Inflammatory macrophage treated with lipopolysaccharide for 4 hours (primary cell): ENCODE measurements at regions not wholly inside any gene's neighbourhood (a gene's known extent, or its start where the extent isn't known, plus 50 kb on each side); places are given as distances from the start of the nearest gene placed in this dataset.

Experiments
- DNase-seq: peaks from one replicate; pipeline ENCODE4 v3.0.0-alpha.2; 2020

DNA sequence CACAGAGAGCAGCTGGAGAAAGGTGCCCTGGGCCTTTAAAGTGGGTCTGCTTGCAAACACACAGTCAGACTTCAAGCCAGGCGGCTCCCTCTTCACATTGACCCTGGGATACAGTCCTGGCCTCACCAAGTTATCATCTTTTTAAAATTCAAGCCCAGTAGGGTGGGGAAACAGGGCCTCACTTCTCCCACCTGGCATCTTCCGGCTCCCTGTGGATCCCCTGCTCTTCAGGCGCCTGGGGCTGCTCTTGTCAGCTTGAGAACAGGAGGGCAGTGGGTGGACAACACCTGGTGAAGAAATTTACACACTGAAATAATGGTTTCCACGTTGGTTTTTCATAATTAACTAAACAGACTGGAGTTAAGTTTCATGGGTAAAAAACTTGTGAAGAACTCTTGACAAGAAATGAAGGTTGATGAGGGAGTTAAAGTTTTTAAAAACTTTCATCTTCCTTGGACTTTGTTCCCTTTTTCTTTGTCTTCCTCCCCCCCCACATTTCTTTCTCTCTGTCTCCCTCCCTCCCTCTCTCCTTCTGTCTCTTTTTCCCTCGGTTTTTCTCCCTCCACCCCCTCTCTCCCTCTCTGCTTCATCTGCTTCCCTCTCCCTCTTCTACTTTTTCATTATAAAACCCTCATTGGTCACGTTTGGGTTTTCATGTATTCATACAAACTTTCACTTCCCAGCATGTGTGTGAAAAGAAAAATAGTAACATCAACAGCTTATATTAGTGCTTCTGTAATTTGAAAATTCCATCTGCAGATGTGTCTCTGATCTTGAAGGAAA is 219.6 kb downstream of the DMRT2 start:
- no peak for DNase-seq

DNA sequence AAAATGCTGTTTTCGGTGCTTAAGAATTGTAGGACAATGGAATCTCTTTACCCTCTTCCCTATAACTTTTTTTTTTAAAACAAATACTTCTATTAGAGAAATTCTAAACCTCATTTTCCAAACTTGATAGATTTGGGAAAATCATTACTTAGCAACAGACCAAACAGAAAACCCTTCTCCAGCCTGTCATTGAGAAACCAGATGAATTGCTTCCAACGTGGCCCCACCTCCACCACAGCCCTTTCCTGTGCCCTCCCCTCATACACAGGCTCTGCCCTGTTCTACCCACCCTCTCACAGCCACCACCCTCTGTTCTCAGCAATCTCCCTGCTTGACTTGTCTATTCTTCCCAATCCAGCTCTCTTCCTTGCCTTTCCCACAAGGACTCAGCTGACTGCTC is 221.2 kb downstream of the DMRT2 start:
- no peak for DNase-seq

DNA sequence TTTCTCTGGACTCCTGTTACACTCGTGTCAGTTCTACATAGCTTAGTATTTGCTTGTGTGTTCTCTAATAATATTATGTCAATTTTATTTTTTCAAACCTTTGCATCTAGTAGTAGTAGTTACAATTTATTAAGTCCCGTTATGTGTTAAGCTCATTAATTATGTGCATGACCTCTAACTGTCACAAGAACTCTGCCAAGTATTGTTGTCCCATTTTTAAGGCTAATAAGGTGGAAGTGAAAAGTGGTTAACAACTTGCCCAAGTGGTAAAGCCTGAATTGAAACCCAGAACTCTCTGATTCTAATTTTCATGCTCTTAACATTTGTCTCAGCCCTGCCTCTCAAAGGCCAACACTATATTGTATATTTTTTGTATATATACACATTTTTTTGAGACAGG is 221.6 kb downstream of the DMRT2 start:
- no peak for DNase-seq

DNA sequence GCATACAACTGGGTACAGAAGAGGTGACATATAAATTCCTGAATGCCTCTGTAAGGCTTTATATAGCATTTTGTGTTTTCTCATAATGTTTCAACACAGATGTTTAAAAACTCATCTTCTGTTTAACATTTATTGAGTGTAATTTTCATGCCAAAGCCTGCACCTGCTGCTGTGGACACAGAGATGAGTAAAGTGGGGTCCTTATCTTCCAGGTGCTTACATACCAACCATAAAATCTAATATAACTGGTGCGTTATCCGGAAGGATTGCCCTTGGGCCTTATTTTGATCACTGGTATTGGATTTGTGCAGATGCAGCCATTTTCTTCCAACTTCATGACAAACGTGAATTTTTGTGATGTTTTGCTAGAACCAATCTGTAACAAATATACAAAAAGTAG is 222.3 kb downstream of the DMRT2 start:
- DNase-seq = no peak

GRCh38 chr9:1273859-1274258 is 223.7 kb downstream of the DMRT2 start:
- no peak for DNase-seq

DNA sequence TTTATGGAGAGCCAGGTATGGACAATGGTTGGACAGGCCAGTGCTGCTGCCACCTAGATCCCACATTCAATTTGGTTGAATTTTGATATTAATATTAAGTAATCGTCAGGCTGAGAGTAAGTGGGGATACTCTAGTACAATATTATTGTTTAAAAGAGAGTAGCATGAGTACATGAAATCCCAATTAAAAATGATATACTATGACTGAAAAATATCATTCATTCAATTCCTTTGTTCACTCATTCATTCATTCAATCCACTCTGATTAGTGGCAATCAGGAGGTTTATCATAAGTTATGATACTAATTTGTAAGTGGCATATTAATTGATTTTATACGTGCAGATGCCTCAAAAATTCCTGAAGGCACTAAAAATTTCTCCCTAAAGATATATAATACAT is 224.2 kb downstream of the DMRT2 start:
- DNase-seq = no peak

- no peak for DNase-seq
These were observed 226.3 kb downstream of the DMRT2 start for GRCh38 chr9:1276474-1276873.

- DNase-seq = no peak
These were observed 234.6 kb downstream of the DMRT2 start for GRCh38 chr9:1284727-1285126.

GRCh38 chr9:1285526-1285925 is 235.4 kb downstream of the DMRT2 start:
- no peak for DNase-seq

GRCh38 chr9:1292384-1292783 is 242.2 kb downstream of the DMRT2 start:
- DNase-seq = no peak

GRCh38 chr9:1294641-1295258 is 244.6 kb downstream of the DMRT2 start:
- no peak for DNase-seq

DNA sequence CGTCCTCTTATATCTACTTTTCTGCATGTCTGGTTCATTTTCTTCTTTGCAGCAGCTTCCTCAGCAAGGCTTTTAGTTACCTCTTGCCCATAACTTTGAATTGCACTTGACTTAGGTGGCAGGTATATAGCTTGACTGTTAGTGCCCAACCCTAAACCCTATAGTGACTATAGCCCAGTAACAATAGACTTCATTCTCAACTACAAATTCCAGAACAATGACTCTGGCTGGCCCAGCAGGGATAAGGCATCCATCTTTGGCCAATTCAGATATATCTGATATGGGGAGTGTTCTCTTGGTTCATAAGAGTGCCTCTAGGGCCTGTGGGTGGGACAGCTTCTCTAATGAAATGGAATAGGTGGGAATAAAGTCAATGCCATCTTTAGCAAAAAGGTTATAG is 246.2 kb downstream of the DMRT2 start:
- DNase-seq = no peak

- DNase-seq = no peak
These were observed 247.9 kb downstream of the DMRT2 start for GRCh38 chr9:1298046-1298445.

GRCh38 chr9:1300941-1301340 is 250.8 kb downstream of the DMRT2 start:
- no peak for DNase-seq

- no peak for DNase-seq
These were observed 253.8 kb downstream of the DMRT2 start for GRCh38 chr9:1303932-1304331.

GRCh38 chr9:1311462-1312042 is 261.4 kb downstream of the DMRT2 start:
- no peak for DNase-seq

DNA sequence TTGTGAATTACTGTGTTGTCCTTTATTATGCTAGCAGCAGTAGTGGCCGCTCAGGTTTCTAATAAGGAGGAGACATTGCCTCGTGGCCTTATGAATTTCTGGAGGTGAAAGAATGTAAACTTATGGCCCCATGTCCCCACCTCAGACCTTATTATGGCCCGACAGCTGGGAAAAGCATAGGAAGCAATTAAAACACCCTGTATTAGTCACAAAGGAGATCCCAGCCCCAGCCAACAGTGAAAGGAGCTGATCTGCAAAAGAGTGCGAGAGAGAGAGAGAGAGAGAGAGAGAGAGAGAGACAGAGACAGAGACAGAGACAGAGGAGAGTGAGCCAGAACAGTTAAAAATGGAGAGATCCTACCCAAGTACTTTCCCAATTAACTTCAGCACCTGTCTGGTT is 269.3 kb downstream of the DMRT2 start:
- DNase-seq = no peak

GRCh38 chr9:1320051-1320557 is 269.9 kb downstream of the DMRT2 start:
- DNase-seq = no peak

DNA sequence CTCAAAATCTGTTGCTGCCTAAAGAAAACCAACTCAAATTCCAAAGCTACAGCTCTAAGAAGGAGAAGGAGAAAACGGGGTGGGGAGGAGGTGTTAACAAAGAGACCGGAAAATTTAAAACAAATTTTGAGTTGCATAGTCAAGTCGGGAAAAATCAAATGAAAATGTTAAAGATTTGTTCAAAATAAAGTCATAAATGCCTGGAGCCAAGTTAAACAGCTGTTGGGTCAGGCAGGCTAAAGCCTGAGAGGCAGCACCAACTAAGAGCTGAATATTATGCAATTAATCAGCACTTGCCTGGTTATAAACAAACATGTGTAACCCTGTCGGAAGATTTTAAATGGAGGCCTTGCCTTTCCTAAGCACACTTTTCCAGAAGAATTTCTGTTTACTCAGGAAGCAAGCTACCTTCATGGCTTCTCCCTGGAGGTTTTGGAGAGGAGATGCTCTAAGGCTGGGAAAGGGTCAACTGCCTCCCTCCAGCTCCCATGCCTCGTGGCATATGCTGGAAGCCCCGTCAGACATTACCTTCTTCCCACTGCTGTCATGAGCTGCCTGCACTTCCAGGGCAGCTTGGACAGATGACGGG is 270.5 kb downstream of the DMRT2 start:
- DNase-seq = no peak

DNA sequence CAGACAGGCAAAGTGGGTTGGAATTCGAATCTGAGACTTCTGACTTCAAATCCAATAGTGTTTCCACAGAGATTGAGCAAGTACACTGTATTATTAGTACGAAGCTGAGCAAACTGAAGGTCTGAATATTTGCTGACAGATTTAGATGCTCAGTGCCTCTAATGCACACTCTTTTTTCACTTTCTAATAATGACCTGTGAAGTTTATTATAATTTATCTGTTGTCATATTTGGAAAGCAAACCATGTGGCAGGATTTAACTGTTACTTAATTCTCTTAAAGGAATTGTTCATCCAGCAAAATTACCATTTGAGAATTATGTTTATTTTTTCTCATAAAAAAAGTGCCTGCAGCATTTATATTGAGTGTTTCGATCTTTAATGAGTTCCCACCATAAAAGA is 277.3 kb downstream of the DMRT2 start:
- DNase-seq = no peak

DNA sequence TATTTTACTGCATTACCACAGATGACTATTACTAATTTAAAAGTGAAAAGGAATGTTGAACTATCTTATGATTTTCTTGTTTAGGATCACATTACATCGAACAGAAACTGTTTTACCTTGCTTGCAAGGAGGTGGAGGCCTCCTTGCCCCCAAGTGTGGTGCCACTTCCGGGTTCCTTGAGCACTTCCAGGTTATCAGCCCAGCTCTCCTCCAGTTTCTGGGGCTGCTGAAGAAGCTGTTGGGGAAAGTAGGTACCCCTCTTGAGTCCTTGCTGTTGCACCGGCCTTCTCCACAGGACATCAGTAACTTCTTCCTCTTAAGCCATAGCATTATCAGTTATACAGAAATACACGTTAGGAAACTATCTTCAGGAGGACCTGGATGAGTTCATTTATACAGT is 278.2 kb downstream of the DMRT2 start:
- DNase-seq = no peak

- no peak for DNase-seq
These were observed 281.4 kb downstream of the DMRT2 start for GRCh38 chr9:1331546-1332038.

- no peak for DNase-seq
These were observed 282.0 kb downstream of the DMRT2 start for GRCh38 chr9:1332156-1332555.

DNA sequence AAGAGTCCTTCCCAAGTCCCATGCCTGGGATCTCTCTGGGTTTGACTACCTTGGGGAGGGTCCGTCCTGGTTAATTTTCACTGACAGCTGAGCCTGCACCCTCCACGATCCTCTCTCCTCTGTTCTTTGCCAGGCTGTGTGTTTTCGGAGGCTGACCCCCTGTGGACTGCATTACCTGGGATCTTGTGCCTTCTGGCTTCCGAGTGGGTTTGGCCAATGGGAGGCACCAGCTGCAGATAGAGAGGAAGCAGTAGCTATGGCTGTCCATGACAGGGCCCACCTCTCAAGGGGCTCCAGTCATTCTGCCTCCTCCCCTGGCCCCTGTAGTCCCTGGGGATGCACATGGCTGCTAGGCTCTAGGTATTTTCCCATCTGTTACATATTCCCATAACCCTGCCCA is 285.0 kb downstream of the DMRT2 start:
- DNase-seq = no peak
